Keratinocyte (primary cell): ENCODE measurements at regions not wholly inside any gene's neighbourhood (a gene's known extent, or its start where the extent isn't known, plus 50 kb on each side); places are given as distances from the start of the nearest gene placed in this dataset.

Source experiments
- EZH2 ChIP-seq: IDR thresholded peaks from one replicate; pipeline ENCODE4 v1.6.1; 2012; ENCODE audit warnings: inconsistent platforms, mild to moderate bottlenecking, low read length, moderate library complexity
- TF ChIP-seq, protein P1 (sequence below), 3 experiments: IDR thresholded peaks in 1 of 3; conservative IDR thresholded peaks in 1 of 3; optimal IDR thresholded peaks in 1 of 3; 2 replicates in 2 of 3; 3 replicates in 1 of 3; pipeline versions ENCODE3 to v1.5.1; 2011; ENCODE audit warnings: low read length in 3 of 3, mild to moderate bottlenecking in 3 of 3, moderate library complexity in 2 of 3, control low read depth in 1 of 3, inconsistent platforms in 1 of 3; ENCODE audit not compliant: insufficient read depth in 2 of 3; ENCODE audit errors: extremely low read depth in 1 of 3

GRCh38 chr5:3393122-3393919, 202.3 kb upstream of the IRX1 start:
- TF ChIP-seq, protein P1, sequence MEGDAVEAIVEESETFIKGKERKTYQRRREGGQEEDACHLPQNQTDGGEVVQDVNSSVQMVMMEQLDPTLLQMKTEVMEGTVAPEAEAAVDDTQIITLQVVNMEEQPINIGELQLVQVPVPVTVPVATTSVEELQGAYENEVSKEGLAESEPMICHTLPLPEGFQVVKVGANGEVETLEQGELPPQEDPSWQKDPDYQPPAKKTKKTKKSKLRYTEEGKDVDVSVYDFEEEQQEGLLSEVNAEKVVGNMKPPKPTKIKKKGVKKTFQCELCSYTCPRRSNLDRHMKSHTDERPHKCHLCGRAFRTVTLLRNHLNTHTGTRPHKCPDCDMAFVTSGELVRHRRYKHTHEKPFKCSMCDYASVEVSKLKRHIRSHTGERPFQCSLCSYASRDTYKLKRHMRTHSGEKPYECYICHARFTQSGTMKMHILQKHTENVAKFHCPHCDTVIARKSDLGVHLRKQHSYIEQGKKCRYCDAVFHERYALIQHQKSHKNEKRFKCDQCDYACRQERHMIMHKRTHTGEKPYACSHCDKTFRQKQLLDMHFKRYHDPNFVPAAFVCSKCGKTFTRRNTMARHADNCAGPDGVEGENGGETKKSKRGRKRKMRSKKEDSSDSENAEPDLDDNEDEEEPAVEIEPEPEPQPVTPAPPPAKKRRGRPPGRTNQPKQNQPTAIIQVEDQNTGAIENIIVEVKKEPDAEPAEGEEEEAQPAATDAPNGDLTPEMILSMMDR (optimal IDR thresholded peaks at IDR 0.05 in 1 of 3, IDR thresholded peaks at IDR 0.05 in 1 of 3, conservative IDR thresholded peaks at IDR 0.05 in 1 of 3; ENCODE audit: extremely low read depth in 1 of 3, insufficient read depth in 2 of 3, low read length in 3 of 3) = no peak
- TF ChIP-seq EZH2 = no peak
